Fibroblast of mammary gland (primary cell): ENCODE measurements at regions not wholly inside any gene's neighbourhood (a gene's known extent, or its start where the extent isn't known, plus 50 kb on each side); places are given as distances from the start of the nearest gene placed in this dataset.

Experiments
- DNase-seq: peaks from one replicate; pipeline ENCODE4 v3.0.0-alpha.2; 2010; ENCODE audit warnings: low read depth
- H3K4me3 ChIP-seq: 2 replicates; pipeline ENCODE4 v1.5.1; 2011; ENCODE audit warnings: low read depth, mild to moderate bottlenecking, low read length, moderate library complexity; ENCODE audit not compliant: control insufficient read depth
- TF ChIP-seq, protein P1 (sequence below): conservative IDR thresholded peaks from 2 replicates; pipeline ENCODE4 v1.5.1; 2011; ENCODE audit warnings: low read depth, low read length, inconsistent platforms; ENCODE audit not compliant: control insufficient read depth, insufficient read depth

GRCh38 chr12:17357396-17357795 is 732.6 kb downstream of the RERGL start:
- DNase-seq: no peak
- H3K4me3 ChIP-seq: no peak overlapping the region
- TF ChIP-seq, protein P1, sequence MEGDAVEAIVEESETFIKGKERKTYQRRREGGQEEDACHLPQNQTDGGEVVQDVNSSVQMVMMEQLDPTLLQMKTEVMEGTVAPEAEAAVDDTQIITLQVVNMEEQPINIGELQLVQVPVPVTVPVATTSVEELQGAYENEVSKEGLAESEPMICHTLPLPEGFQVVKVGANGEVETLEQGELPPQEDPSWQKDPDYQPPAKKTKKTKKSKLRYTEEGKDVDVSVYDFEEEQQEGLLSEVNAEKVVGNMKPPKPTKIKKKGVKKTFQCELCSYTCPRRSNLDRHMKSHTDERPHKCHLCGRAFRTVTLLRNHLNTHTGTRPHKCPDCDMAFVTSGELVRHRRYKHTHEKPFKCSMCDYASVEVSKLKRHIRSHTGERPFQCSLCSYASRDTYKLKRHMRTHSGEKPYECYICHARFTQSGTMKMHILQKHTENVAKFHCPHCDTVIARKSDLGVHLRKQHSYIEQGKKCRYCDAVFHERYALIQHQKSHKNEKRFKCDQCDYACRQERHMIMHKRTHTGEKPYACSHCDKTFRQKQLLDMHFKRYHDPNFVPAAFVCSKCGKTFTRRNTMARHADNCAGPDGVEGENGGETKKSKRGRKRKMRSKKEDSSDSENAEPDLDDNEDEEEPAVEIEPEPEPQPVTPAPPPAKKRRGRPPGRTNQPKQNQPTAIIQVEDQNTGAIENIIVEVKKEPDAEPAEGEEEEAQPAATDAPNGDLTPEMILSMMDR: no peak

- no peak for DNase-seq
- H3K4me3 ChIP-seq: no peak overlapping the region
- TF ChIP-seq, protein P1: no peak
Measured at GRCh38 chr12:17352164-17352563, 737.8 kb downstream of the RERGL start.

- DNase-seq: no peak
- TF ChIP-seq, protein P1: no peak
- H3K4me3 ChIP-seq: no peak overlapping the region
Measured at GRCh38 chr12:17348311-17348710, 741.7 kb downstream of the RERGL start.

DNA sequence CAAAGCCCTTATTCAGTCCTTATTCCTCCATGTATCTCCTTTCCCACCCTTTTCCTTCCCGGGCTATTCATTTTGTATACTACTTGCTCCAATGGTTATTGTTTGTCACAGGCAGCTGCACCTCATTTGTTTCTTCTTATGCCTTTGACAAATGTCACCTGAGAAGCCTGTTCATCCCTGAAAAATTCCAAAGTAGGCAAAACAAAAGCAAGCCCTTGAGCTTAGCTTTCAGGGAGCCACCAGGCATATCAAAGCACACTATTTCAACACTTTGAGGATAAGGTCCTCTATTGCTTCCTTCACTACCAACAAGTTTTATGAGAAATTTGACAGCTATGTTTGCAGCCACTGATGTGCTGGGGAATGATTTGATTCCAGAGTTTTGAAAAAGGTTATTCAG is 738.7 kb upstream of the LMO3 start:
- no peak overlapping the region for H3K4me3 ChIP-seq
- TF ChIP-seq, protein P1: no peak
- DNase-seq: no peak

- no peak for DNase-seq
- no peak overlapping the region for H3K4me3 ChIP-seq
- TF ChIP-seq, protein P1: no peak
Measured at GRCh38 chr12:17342381-17342961, 736.5 kb upstream of the LMO3 start.

- DNase-seq: no peak
- H3K4me3 ChIP-seq: no peak overlapping the region
- TF ChIP-seq, protein P1: no peak
Measured at GRCh38 chr12:17335487-17335886, 729.5 kb upstream of the LMO3 start.

- DNase-seq: no peak
- TF ChIP-seq, protein P1: no peak
- H3K4me3 ChIP-seq: no peak overlapping the region
Measured at GRCh38 chr12:17334784-17335183, 728.8 kb upstream of the LMO3 start.
